ENCODE measurements at regions not wholly inside any gene's neighbourhood (a gene's known extent, or its start where the extent isn't known, plus 50 kb on each side); places are given as distances from the start of the nearest gene placed in this dataset.

DNA sequence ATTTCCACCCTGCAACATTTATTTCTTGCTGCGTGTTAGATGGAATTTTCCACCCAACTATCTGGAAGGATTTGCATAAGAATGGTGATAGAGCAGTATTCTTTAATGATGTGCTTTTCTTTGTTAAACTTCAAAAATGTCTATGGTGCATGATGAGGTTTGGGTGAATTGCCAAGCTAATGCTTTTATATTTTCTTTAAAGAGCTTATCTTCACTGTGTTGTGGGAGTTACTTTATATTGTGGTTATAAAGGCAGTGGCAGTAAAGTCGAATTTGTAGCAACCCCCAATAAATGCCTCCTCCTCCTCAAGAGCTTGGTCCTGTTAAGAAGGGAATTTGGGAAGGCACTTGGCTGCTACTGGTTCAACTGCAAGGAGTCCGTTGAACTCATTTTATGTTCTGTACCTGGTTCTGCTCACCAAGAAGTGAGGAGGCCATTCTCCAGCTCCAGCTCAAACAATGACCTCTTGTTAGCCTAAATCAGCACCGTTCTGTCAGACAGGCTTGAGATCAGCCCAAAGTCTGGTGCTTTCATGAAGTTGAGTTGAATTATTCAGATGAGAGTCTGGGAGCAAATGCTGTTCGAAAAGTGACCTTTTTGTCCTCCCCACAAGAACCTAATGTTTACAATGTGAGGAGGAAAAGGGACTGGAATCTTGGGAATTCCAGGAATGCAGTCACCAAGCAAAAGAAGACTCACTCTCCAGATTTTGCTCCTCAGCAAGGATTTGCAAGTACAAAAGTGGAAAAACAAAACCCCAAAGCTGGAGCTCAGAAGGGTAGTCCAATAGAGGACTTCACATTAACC lies 217.0 kb downstream of the TMEM38B start:
- no peak for FAIRE-seq
- peak; percentile 5 for DNase-seq (ENCODE audit: insufficient read length, low spot score)

DNA sequence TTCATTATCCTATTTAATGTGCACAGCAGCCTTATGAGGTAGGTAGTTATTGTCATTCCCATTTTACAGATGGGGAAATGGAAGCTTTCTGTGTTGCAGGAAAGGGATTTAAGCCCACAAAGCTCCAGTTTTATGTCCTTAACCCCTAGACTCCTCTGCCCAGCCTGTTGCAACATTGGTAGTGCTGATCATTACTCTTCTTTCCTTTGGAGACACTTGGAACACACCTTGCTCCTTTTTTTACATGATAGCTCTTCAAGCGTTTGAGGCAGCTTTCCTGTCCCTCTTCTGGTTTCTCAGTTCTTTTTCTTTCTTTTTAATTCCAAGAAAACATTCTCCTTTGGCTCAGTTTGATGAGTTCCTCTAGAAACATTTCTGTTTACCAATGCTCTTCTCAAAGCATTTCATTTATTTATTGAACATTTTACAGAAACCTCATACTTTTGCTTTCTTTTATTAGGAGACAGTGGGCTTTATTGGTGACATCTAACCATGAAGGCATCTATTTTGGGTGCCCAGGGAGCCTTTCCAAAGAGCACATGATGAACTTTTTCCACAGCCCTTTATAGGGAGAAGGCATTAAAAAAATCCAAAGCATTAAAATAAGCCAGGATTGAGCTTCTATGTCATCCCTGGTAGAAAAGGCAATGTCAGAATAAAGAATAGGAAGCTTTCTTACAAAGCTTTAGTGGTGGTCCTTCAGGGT lies 218.0 kb downstream of the TMEM38B start:
- DNase-seq (ENCODE audit: insufficient read length, low spot score) (no peak), FAIRE-seq (no peak)

DNA sequence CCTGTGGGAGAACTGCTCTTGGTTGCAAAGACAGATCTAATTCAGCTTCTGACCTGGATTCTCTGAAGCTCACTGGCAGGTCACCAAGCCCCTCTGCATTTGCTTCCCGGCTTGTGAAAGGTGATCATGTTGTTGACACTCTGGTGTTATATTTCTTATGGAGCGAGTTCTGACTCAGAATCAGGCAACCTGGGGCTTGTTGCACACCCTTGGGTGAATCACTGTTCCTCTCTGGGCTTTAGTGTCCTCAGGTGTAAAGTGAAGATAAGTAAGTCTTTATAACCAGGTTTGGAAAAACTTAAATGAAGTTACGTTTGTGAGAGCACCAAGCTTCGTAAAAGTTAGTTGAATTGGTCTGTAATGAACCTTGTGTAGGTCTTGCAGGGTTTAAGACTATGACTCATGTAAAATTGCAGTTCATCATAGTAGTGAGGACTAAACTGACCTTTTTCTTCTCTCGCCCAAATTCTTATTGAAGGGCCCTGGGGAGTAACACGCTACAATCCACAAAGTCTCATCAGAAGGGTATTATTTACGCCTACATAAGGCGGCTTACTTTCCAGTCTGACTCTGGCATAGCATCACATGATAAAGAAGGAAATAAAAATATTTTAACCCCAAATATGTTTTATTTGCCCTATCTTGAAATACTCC lies 218.6 kb downstream of the TMEM38B start:
- DNase-seq (ENCODE audit: insufficient read length, low spot score) (no peak), FAIRE-seq (no peak)

DNA sequence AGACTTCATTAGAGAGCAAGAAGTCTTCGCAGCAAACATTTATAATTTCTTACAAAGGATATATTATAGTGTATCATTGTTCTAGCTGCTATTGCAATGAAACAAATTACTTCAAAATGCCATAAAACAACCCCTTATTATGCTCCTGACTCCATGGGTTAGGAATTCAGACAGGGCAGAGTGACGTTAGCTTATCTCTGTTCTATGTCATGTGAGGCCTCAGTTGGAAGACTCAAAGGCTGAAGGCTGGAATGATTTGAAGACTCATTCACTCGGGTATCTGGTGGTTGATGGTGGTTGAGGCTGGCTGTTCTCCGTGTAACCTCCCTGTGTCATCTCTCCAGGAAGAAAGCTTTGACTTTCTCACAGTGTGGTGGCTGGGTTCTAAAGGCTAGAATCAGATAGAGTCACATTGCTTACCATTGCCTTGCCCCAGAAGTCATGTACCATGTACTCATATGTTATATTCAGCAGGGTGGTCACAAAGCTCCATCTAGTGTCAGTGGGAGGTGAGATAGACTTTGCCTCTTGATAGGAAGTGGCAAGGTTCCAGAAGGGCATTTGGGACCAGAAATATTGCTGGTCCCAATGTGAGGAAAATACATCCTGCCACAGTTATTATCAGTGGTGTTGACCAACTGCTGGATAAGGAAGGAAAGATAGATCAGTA lies 226.9 kb downstream of the TMEM38B start:
- FAIRE-seq (no peak), DNase-seq (ENCODE audit: insufficient read length, low spot score) (no peak)

DNA sequence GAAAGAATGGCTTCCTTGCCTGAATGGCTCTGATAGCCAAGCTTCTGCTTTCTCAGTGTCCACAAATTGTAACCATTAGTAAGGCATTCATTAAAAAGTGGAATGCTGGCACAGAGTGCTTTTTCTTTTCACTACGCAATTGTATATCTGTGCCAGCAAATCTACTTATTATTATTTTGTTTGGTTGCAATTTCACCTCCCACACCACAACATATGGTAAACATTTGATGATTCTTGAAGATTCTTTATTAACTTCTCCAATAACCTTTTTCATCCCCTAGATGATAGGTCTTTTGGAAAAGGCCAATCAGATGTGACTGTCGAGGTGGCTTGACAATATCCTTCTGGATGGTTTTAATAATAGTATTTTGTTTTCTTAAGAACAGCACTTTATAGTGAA lies 234.1 kb downstream of the TMEM38B start:
- no peak for FAIRE-seq
- no peak for DNase-seq (ENCODE audit: insufficient read length, low spot score)

DNA sequence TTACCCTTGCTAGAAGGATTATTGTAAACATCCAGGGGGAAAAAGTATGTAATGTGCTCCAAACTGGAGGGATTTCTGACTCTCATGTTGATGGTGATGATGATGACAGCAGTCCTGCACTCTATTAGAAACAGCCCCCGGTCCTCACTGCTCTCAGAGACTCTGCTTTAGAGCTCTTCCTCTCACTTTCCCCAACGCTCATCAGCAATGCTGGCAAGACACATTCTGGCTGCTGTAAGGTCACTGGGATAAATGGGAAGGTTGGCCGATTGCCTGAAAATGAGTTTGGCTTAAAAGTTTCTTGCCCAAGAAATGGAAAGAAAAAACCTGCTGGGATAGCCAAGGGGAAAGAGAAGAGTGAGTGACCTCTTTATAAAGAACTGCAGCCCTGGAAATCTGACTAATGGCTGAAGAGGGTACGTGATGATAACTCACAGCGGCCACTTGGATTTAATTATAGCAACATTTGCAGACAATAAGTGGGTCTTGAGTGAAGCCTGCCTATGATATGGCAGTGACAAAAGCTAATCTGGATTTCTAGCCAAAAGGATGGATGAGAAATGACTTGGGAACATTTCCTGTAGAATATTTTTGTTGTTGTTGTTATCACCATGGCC lies 235.8 kb downstream of the TMEM38B start:
- no peak for FAIRE-seq
- no peak for DNase-seq (ENCODE audit: insufficient read length, low spot score)

DNA sequence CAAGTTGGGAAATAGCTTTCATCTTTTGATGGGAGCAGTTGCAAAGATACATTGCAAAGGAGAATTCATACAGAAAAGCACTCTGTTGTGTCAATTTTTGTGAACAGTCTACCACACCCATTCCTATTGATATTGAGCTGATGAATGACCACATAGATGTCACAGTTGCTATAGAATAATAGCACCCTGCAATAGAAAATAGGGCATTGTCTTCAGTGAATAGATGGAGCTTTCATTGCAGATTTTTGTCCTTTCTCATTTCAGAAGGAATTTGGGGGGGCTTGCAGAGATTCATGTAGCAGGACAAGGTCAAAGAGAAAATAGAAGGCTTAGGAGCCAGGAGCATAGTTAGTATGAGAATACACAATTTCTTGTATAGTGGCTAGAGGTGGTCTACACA lies 237.9 kb downstream of the TMEM38B start:
- FAIRE-seq: no peak
- no peak for DNase-seq (ENCODE audit: insufficient read length, low spot score)

DNA sequence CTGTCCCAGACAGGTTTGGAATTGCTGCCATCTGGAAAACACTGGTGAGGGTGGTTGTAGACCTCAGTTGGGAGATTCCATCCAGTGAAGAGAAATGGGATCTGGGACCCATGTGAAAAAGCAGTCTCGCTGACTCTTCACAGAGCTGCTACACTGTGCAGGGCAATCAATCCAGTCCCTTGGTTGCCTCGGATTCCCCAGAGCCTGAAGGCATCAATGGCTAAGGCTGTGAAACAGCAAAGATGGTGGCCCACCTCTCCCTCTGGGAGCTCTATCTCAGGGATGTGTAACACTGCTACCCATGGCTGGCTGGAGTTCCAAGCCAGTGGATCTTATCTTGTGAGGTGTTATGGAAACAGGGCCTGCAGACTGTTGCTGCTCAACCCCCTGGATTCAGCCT lies 256.1 kb downstream of the TMEM38B start:
- DNase-seq (ENCODE audit: insufficient read length, low spot score) (no peak), FAIRE-seq (no peak)

DNA sequence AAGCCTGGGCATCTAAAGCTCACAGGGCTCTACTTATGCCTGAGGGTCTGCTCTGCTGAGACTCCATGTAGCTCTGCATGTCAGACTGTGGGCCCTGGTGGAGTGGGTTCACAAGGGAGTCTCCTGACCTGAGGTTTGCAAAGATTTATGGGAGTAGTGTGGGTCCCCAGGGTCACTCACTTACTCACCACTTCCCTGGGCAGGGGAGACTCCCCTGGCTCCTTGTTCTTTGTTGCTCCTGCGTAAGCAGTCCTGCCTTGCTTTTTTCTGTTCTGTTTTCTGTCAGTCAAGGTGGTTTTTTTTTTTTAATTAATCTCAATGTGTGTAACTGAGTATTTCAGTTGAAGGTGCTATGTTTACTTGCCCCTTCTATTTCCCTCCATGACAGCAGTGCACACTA lies 256.6 kb downstream of the TMEM38B start:
- DNase-seq (ENCODE audit: insufficient read length, low spot score): no peak
- no peak for FAIRE-seq

DNA sequence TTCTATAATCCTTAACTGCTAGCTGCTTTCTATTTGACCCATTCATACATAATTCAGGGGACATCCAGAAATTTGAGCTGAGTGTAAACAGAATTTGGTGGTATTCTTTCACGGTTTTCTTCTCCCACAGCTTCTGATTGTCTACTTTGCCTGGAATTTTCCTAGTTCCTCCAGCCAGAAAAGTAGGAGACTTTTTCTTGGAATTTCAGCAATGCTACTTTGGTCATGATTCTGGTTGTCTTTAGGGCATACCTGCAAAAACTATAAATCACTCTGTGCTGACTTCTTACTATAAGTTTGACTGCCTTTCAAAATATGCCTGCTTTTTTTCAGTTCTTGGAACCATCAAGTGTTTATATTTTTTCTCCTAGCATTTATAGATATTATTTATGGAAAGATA lies 260.2 kb downstream of the TMEM38B start:
- FAIRE-seq (no peak), DNase-seq (ENCODE audit: insufficient read length, low spot score) (no peak)

DNA sequence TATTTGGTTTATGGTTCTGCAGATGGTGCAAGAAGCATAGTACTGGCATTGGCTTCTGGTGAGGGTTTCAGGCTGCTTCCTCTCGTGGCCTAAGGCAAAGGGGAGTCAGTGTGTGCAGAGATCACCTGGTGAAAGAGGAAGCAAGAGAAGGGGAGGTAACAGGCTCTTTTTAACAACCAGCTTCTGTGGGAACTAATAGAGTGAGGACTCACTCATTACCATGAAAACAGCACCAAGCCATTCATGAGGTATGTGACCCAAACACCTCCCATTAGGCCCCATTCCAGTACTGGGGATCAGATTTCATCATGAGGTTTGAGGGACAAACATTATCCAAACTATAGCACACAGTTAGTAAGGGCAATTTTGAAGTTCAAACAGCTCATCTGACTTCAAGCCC lies 263.5 kb downstream of the TMEM38B start:
- DNase-seq (ENCODE audit: insufficient read length, low spot score) (no peak), FAIRE-seq (no peak)

DNA sequence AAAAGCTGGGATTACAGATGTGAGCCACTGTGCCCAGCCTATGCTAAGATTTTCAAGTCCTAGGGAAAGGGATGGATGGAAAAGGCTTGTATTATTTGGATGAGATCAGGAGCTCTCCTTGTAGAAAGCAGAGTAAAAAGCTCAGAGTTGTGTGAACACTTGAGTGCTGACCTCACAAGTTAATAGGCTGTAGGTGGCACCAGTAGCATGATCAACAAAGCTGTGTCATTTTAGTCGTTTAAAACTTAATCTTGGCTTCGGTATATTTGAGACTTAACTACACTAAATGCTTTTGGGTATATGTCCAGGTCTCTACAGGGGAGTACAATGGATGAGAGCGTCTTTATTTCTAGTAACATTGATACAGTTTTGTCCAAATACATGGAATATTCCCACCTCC lies 264.2 kb downstream of the TMEM38B start:
- DNase-seq (ENCODE audit: insufficient read length, low spot score) (no peak), FAIRE-seq (no peak)

DNA sequence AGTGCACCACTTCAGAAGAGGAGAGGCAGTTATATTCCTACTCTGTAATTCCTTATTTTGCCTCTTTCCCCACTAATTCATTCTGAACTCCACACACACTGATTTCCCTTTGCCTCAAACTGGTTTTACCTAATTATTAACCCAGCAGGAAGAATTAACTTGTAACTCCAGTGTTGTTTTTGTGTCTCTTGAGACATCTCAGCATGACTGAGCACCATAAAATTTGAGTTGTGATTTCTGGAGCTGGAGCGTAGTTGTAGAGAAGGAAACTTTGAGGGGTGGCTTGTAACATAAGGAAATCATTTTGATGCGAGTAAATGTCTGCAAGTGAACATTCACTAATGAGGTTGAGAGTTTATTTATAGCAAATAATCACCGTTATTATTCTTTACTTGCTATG lies 265.2 kb downstream of the TMEM38B start:
- FAIRE-seq (no peak), DNase-seq (ENCODE audit: insufficient read length, low spot score) (no peak)

DNA sequence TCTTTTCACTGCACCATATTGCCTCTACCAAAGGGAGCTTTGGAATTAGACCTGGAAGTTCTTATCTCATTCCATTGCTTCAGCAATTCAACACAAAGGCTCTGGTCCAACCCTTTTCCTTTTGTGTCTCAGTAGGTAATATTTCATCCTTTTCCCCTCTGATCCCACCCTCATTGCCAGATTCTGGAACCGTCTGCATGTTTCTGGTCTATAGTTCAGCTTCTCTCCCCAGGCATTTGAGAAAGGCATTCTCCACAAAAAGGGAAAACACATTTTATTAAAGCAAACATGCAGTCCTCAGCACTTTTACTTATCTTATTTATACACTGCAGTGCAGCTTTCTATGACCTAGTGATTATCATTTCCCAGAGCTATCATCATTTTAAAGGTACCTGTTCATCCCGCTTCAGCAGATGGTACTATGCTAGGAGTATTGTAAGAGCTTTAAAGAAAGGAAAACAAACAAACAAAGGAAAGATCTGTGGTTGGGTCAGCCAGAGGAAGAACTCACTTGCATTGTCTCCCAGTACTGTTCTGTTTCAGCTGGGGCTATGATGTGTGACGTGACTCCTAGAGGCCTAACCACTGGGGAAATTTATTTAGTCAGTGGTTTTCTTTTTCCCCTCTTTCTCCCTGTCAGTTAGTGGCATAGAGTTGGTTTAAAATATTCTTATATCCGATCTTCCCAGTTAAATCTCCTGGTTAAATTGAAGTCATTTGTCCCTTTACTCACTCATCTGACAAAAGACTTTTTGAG lies 269.2 kb downstream of the TMEM38B start:
- DNase-seq (ENCODE audit: insufficient read length, low spot score): no peak
- FAIRE-seq: no peak

DNA sequence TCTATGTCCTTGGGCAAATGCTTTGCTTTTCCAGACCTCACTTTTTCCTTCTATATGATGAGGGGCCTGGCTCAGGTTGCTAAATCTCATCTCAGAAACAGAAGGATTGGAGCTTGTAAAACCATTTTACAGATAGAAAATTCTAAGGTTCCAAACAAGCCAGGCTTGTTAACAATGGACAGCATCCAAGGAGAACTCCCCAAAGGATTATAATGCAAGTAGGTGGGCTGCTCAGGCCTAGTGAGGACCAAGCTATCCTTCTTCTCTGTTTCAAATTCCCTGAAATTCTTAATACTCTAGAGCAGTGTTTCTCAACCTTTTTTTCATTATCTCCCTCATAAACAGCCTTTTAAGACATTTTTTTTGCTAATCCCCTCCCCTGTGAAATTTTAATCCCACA lies 269.8 kb downstream of the TMEM38B start:
- FAIRE-seq (no peak), DNase-seq (ENCODE audit: insufficient read length, low spot score) (no peak)

DNA sequence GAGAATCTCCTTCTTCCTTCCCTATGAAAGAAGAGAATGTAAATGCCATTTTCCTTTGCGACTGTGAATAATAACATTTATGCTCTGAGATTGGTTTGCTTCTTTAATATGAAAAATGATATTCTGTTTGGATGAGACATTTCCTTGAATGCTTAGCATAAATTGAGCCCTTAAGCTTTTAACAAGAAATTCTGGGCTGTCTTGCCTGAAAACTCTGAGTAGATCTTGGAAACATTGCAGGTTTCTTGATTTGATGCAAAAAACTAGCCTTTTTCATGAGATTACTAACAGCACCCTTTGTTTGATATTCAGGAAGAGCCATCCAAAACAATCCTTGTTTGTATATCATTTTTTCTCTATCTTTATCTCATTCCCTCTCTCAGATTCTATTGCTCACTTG lies 272.5 kb downstream of the TMEM38B start:
- DNase-seq (ENCODE audit: insufficient read length, low spot score) (no peak), FAIRE-seq (no peak)

DNA sequence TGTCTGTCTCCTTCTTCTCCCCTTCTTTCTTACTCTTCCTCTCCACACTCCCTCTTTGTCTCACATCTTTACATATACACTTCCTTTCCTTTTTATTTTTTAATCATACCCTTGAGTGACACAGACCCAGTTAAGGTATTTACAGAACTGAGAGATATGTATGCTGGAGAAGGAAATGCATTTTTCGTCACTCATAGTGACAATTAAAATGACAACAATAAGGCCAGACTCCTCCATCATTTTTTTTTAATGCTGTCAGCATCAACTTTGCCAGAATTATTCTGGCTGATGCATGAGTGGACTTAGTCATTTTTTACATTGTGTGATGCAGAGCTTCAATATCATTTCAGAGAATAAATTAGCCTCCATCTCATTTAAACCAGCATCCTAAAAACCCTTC lies 272.9 kb downstream of the TMEM38B start:
- DNase-seq (ENCODE audit: insufficient read length, low spot score): no peak
- no peak for FAIRE-seq

DNA sequence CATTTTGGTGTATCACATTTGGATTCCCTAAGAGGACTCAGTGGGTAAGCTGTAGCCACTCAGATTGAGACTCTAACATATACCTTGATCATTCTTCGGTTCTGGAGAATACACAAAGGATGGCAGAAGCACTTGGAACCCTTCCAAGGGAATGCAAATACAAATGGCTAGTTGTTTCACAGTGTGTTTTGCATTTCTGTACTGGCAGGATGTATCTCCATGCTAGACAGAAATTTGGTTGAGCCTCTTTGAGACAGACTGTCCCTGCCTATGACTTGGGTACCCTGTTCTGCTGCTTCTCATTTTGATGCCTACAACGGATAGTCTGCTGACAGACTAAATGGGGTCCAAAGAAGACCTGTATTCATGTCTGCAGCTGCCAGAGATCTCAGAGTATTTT lies 273.5 kb downstream of the TMEM38B start:
- FAIRE-seq (no peak), DNase-seq (ENCODE audit: insufficient read length, low spot score) (no peak)

DNA sequence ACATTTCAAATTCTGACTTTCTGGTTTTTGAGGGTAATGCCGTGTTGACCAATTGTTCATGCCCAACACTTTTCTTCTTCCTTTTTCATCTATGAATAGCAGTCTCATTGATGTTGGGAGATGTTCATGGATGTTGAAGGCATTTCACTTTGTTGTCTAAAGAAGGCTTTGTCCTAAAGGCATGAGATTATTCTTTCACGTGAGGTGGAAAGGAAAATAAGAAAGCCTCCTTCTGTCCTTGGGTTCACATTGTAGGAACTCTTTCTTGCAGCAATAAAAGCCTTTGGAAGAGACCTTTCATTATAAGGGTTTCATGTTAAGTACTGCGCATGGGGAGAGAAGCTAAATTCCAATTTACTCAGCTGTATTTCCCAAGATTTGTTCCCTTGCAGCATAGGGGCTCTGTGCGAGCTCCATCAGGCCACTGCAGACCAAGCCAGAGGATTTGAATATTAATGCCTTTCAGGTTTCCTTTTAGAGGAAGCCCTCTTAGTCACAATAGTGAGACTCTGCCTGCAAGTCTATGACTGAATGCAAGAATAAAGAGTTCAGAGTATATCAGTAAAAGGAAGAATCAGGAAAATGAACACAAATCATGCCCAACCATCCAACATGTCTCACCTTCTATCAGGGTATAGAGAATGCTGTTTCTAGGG lies 274.6 kb downstream of the TMEM38B start:
- FAIRE-seq (no peak), DNase-seq (ENCODE audit: insufficient read length, low spot score) (no peak)

DNA sequence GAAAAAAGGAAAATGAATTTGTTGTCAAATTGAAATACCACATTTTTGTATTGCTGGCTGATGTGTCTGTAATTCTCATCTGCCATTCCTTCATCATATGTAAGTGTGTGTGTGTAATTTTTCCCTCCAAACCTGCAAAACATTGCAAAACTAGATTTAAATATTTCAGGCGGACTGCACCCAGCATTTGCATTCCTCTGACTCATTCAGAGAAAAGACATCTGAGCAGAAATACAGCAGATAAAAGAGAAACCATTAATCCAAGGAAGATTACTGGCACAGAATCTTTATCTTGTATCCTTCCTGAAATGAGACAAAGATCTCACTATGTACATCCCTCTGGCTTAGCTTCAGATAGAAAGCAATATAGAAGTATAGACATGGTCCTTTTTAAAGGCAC lies 275.3 kb downstream of the TMEM38B start:
- no peak for FAIRE-seq
- no peak for DNase-seq (ENCODE audit: insufficient read length, low spot score)
